Tibial artery (tissue), 4 donors: ENCODE measurements at regions not wholly inside any gene's neighbourhood (a gene's known extent, or its start where the extent isn't known, plus 50 kb on each side); places are given as distances from the start of the nearest gene placed in this dataset.

ENCODE experiments used
- DNase-seq, 2 donors: peaks; one replicate each; pipeline ENCODE4 v3.0.0-alpha.2; 2019
- H3K27ac ChIP-seq, 2 donors: fragments of 200-600 bp; sonication (generic) in 1 of 2; 1 replicate in 1 of 2; 2 replicates in 1 of 2; pipeline ENCODE4 v1.5.1; 2018 to 2019; ENCODE audit warnings: mild to moderate bottlenecking in 1 of 2
- H3K27me3 ChIP-seq, 2 donors: fragments of 200-600 bp; sonication (generic) in 1 of 2; one replicate each; pipeline versions ENCODE4 v1.5.1 to v1.6.0; 2016 to 2019
- H3K36me3 ChIP-seq, 3 donors: fragments of 200-600 bp; sonication (generic) in 2 of 3; one replicate each; pipeline ENCODE4 v1.5.1; 2016 to 2019; ENCODE audit warnings: mild to moderate bottlenecking in 2 of 3
- H3K4me1 ChIP-seq, 4 donors: fragments of 200-600 bp; sonication (generic) in 2 of 4; 1 replicate in 3 of 4; 2 replicates in 1 of 4; pipeline ENCODE4 v1.5.1; 2016 to 2019
- H3K4me3 ChIP-seq, 2 donors: fragments of 200-600 bp; sonication (generic) in 1 of 2; 1 replicate in 1 of 2; 2 replicates in 1 of 2; pipeline ENCODE4 v1.5.1; 2018 to 2019; ENCODE audit warnings: mild to moderate bottlenecking in 2 of 2
- H3K9me3 ChIP-seq, 3 donors: fragments of 200-600 bp; sonication (generic) in 1 of 3; one replicate each; pipeline ENCODE4 v1.5.1; 2016 to 2019
- intact Hi-C: fragments of 100-400 bp; cut with DNase I; formaldehyde crosslinking; loops from one replicate; pipeline ENCODE4 v1.15.0; 2023; ENCODE audit warnings: low total_unique reads
- TF ChIP-seq, protein P1 (sequence below), 2 experiments: fragments of 200-600 bp in 1 of 2; fragments of 450-650 bp in 1 of 2; IDR thresholded peaks; one replicate each; pipeline ENCODE4 v1.5.1; 2017 to 2019; ENCODE audit warnings: antibody characterized with exemption in 2 of 2, mild to moderate bottlenecking in 1 of 2, moderate library complexity in 1 of 2

DNA sequence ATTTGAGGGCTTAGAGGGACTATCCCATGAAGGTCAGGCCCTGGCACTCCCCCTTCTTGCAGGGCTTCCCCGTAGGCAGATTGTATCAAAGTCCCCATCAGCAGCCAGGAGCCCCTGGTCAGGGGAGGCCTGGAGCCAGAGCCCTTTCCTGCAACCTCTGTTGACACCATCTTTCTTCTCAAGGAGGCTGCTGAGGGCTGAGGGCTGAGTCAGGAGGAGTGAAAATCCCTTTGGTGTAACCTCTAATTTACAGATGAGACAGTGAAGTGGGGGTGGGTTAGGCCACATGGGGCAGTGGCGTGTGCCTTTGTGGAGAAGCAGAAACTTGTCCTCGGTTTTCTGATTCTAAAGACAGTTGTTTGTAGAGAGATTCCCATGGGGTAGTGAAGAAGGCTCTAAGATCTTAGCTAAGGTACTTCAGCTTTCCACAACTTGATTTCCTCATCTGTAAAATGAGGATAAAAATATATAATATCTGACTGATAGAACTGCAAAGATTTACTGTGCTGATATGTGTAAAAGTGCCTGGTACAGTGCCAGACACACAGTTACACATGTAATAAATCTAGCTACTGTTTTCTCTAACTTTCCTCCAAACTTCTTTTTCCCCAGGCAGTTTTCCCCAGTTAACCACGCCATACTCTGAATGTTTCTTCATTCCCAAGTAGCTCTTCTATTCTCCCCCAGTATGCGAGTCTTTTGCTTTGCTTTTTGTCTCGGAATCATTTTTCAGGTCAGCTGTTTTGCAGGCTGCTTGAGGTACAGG lies 249.4 kb upstream of the TPM1 start:
- no peak overlapping the region for H3K4me3 ChIP-seq
- no peaks in the 10 kb centered on the region for H3K27me3 ChIP-seq
- H3K36me3 ChIP-seq: peaks cover 9 to 23% (median 22%) of the 10 kb centered on the region in 3 donors
- no peaks in the 10 kb centered on the region for H3K9me3 ChIP-seq
- no peak overlapping the region for H3K27ac ChIP-seq
- TF ChIP-seq, protein P1, sequence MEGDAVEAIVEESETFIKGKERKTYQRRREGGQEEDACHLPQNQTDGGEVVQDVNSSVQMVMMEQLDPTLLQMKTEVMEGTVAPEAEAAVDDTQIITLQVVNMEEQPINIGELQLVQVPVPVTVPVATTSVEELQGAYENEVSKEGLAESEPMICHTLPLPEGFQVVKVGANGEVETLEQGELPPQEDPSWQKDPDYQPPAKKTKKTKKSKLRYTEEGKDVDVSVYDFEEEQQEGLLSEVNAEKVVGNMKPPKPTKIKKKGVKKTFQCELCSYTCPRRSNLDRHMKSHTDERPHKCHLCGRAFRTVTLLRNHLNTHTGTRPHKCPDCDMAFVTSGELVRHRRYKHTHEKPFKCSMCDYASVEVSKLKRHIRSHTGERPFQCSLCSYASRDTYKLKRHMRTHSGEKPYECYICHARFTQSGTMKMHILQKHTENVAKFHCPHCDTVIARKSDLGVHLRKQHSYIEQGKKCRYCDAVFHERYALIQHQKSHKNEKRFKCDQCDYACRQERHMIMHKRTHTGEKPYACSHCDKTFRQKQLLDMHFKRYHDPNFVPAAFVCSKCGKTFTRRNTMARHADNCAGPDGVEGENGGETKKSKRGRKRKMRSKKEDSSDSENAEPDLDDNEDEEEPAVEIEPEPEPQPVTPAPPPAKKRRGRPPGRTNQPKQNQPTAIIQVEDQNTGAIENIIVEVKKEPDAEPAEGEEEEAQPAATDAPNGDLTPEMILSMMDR (IDR thresholded peaks at IDR 0.05): no peak
- no peak for DNase-seq
- intact Hi-C loops: no loop called here
- peaks cover 0 to 3% (median 0%) of the 10 kb centered on the region in 4 donors for H3K4me1 ChIP-seq

DNA sequence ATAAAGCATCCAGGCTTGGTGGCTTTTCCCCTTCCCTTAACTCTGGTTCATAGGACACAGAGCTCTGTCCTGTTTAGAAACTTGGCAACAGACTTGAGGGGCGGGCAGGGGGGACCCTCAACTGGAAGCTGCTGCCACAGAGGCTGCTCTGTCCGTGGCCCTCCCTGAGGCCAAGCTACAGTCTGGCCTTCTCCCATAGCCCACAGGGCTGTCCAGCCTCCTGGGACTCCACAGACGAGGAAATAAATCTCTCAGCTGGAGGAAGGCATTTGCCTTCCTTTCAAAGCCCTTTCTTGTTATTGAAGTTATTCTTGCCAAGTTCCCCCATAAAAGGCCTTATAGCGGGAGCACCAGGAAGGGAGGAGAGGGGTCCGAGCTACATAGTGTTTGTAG lies 248.8 kb upstream of the TPM1 start:
- H3K27ac ChIP-seq: no peak overlapping the region
- H3K4me3 ChIP-seq: no peak overlapping the region
- no peaks in the 10 kb centered on the region for H3K27me3 ChIP-seq
- DNase-seq: no peak
- intact Hi-C loops: no loop called here
- peaks cover 0 to 3% (median 0%) of the 10 kb centered on the region in 4 donors for H3K4me1 ChIP-seq
- H3K36me3 ChIP-seq: peaks cover 9 to 26% (median 24%) of the 10 kb centered on the region in 3 donors
- no peaks in the 10 kb centered on the region for H3K9me3 ChIP-seq
- TF ChIP-seq, protein P1 (IDR thresholded peaks at IDR 0.05): no peak

DNA sequence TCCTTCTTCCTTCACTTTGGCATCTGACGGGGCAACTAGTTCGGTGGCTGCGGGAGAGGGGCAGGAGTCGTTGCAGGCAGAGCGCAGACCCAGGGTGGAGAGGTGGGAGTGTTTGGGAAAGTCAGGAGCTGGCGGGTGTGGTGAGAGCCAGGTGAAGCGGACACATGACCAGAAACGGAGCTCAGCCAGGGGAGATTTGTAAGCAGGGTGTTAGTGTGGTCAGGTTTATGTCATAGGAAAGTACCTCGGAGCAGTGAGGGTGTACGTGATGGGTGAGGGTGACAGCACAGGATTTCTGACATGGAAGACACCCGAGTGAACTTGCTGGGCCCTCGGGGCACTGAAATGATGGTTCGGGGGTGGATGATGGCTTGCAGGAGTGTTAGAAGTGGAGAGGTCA lies 247.4 kb upstream of the TPM1 start:
- H3K36me3 ChIP-seq: peaks cover 9 to 36% (median 29%) of the 10 kb centered on the region in 3 donors
- H3K27me3 ChIP-seq: no peaks in the 10 kb centered on the region
- no peaks in the 10 kb centered on the region for H3K9me3 ChIP-seq
- intact Hi-C loops: no loop called here
- H3K27ac ChIP-seq: no peak overlapping the region
- no peak for DNase-seq
- peaks cover 0 to 3% (median 0%) of the 10 kb centered on the region in 4 donors for H3K4me1 ChIP-seq
- no peak overlapping the region for H3K4me3 ChIP-seq
- TF ChIP-seq, protein P1 (IDR thresholded peaks at IDR 0.05): no peak

DNA sequence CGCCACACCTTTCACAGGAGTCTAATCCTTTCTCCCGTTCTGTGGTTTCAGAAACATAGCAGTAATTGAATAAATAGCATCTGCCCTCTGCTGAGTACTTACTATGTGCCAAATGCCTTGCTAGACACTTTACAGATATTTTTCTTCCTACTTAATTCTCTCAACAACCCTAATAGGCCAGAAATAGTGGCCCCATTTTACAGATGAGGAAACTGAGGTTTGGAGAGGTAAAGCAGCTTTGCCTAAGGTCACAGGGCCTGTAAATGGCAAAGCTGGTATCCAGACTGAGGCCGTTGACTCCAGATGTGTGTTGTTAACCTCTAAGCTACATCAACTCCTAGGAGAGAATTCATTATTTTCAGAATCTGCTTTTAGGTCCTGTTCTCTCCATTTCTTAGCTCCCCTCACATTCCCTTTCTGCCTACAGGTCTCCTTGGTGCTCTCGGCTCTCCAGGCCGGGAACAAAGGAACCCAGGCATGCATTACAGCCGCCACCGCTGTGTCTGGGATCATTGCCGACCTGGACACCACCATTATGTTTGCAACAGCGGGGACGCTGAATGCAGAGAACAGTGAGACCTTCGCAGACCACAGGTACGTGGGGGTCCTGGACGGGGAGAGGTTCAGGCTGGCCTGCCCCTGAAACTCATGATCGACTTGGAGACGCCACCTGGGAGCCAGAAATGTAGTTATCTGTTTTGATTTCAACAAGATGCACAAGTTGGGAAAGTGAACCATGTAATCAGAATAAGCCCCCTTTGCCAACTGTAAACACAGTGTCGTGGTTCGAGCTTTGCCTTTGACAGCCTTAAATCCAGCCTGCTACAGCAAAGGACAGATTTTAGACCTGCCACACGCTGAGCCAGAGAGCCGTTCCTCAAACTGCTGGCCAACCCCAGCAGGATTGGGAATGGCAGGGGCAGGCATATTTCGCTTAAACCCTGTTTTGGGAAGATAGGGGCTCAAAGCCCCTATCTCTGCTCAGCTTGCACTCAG lies 246.5 kb upstream of the TPM1 start:
- peaks cover 9 to 44% (median 35%) of the 10 kb centered on the region in 3 donors for H3K36me3 ChIP-seq
- H3K9me3 ChIP-seq: no peaks in the 10 kb centered on the region
- no peak overlapping the region for H3K27ac ChIP-seq
- no peak overlapping the region for H3K4me3 ChIP-seq
- H3K27me3 ChIP-seq: no peaks in the 10 kb centered on the region
- intact Hi-C loops: no loop called here
- H3K4me1 ChIP-seq: peaks cover 0 to 3% (median 0%) of the 10 kb centered on the region in 4 donors
- TF ChIP-seq, protein P1 (IDR thresholded peaks at IDR 0.05): no peak
- DNase-seq: no peak

DNA sequence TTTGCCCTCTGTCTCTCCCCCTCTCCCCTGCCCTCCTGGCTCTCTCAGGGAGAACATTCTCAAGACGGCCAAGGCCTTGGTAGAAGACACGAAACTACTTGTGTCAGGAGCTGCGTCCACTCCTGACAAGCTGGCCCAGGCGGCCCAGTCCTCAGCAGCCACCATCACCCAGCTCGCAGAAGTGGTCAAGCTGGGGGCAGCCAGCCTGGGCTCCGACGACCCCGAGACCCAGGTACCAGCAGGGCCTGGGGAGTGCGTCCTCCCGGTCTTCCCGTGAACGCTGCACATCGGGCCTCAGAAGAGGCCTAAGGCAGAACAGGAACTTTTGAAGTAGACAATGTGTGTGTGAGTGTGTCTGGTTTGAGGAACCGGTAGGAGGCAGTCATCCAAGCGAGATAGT lies 245.4 kb upstream of the TPM1 start:
- intact Hi-C loops: no loop called here
- no peak overlapping the region for H3K4me3 ChIP-seq
- TF ChIP-seq, protein P1 (IDR thresholded peaks at IDR 0.05): no peak
- no peaks in the 10 kb centered on the region for H3K9me3 ChIP-seq
- no peak for DNase-seq
- H3K36me3 ChIP-seq: peaks cover 9 to 52% (median 35%) of the 10 kb centered on the region in 3 donors
- no peak overlapping the region for H3K27ac ChIP-seq
- H3K27me3 ChIP-seq: no peaks in the 10 kb centered on the region
- H3K4me1 ChIP-seq: peaks cover 0 to 3% (median 0%) of the 10 kb centered on the region in 4 donors
